ENCODE measurements at regions not wholly inside any gene's neighbourhood (a gene's known extent, or its start where the extent isn't known, plus 50 kb on each side); places are given as distances from the start of the nearest gene placed in this dataset.
"Not testable (repeated sequence)": the region's sequence is repeated elsewhere in the genome, so short reads cannot be mapped to it uniquely, and the experiment has no call there.

GRCh38 chr13:33659894-33660293 lies 158.1 kb upstream of the RFC3 start:
- Histone ChIP-seq H3K27ac (ENCODE audit: low read depth, low read length) (no peak overlapping the region), H3K9me3 (ENCODE audit: control insufficient read depth in 1 of 2, low read length in 2 of 2) (no peaks in the 10 kb centered on the region), H3K4me3 (ENCODE audit: low read length in 2 of 2) (no peak overlapping the region), H3K4me1 (ENCODE audit: insufficient read depth, low read length) (no peaks in the 10 kb centered on the region), H3K27me3 (ENCODE audit: insufficient read depth, low read length) (no peaks in the 10 kb centered on the region), H3K36me3 (ENCODE audit: insufficient read depth, low read length) (no peaks in the 10 kb centered on the region)
- Mint-ChIP-seq H3K9me3 (peaks cover 0 to 4% (median 0%) of the 10 kb centered on the region in 8 donors), H3K4me1 (no peaks in the 10 kb centered on the region), H3K36me3 (no peaks in the 10 kb centered on the region), H3K27ac (no peak overlapping the region), H3K27me3 (peaks cover 0 to 1% of the 10 kb centered on the region in 2 donors), H3K4me3 (no peak overlapping the region)
- POLR2A ChIA-PET (ENCODE audit: partially characterized antibody), result no interaction called here
- CTCF ChIA-PET (ENCODE audit: partially characterized antibody), result interaction anchor here (1.5 kb wide), 1 partner anchor 30 kb away, joined by 3 read pairs; no protein-coding TSS in a partner anchor
- no peak for DNase-seq
- intact Hi-C loops (cut with micrococcal nuclease), result no loop called here

GRCh38 chr13:33662392-33662791 lies 155.6 kb upstream of the RFC3 start:
- Mint-ChIP-seq H3K36me3 (no peaks in the 10 kb centered on the region), H3K9me3 (peaks cover 0 to 4% (median 0%) of the 10 kb centered on the region in 8 donors), H3K27ac (no peak overlapping the region), H3K4me3 (no peak overlapping the region), H3K27me3 (peaks cover 0 to 1% of the 10 kb centered on the region in 2 donors), H3K4me1 (peaks cover 3 to 5% (median 4%) of the 10 kb centered on the region in 4 donors)
- Histone ChIP-seq H3K4me3 (ENCODE audit: low read length in 2 of 2) (no peak overlapping the region), H3K9me3 (ENCODE audit: control insufficient read depth in 1 of 2, low read length in 2 of 2) (no peaks in the 10 kb centered on the region), H3K27me3 (ENCODE audit: insufficient read depth, low read length) (no peaks in the 10 kb centered on the region), H3K36me3 (ENCODE audit: insufficient read depth, low read length) (no peaks in the 10 kb centered on the region), H3K4me1 (ENCODE audit: insufficient read depth, low read length) (no peaks in the 10 kb centered on the region), H3K27ac (ENCODE audit: low read depth, low read length) (no peak overlapping the region)
- DNase-seq, result no peak
- CTCF ChIA-PET (ENCODE audit: partially characterized antibody), result no interaction called here
- POLR2A ChIA-PET (ENCODE audit: partially characterized antibody), result no interaction called here
- intact Hi-C loops (cut with micrococcal nuclease), result no loop called here

- DNase-seq, result no peak
- Histone ChIP-seq H3K36me3 (ENCODE audit: insufficient read depth, low read length) (no peaks in the 10 kb centered on the region), H3K9me3 (ENCODE audit: control insufficient read depth in 1 of 2, low read length in 2 of 2) (no peaks in the 10 kb centered on the region), H3K4me3 (ENCODE audit: low read length in 2 of 2) (no peak overlapping the region), H3K27ac (ENCODE audit: low read depth, low read length) (no peak overlapping the region), H3K4me1 (ENCODE audit: insufficient read depth, low read length) (no peaks in the 10 kb centered on the region), H3K27me3 (ENCODE audit: insufficient read depth, low read length) (no peaks in the 10 kb centered on the region)
- peaks cover 0 to 4% (median 0%) of the 10 kb centered on the region in 8 donors for H3K9me3 Mint-ChIP-seq
- no peak overlapping the region for H3K27ac Mint-ChIP-seq
- intact Hi-C loops (cut with micrococcal nuclease), result no loop called here
- peaks cover 0 to under 1% of the 10 kb centered on the region in 2 donors for H3K27me3 Mint-ChIP-seq
- POLR2A ChIA-PET (ENCODE audit: partially characterized antibody), result no interaction called here
- CTCF ChIA-PET (ENCODE audit: partially characterized antibody), result no interaction called here
- H3K4me1 Mint-ChIP-seq, result peaks cover 7 to 9% (median 7%) of the 10 kb centered on the region in 4 donors
- H3K4me3 Mint-ChIP-seq, result no peak overlapping the region
- H3K36me3 Mint-ChIP-seq, result no peaks in the 10 kb centered on the region
Measured at GRCh38 chr13:33665626-33666175, 152.2 kb upstream of the RFC3 start.

- Histone ChIP-seq H3K27ac (ENCODE audit: low read depth, low read length) (no peak overlapping the region), H3K9me3 (ENCODE audit: control insufficient read depth in 1 of 2, low read length in 2 of 2) (no peaks in the 10 kb centered on the region), H3K36me3 (ENCODE audit: insufficient read depth, low read length) (no peaks in the 10 kb centered on the region), H3K4me3 (ENCODE audit: low read length in 2 of 2) (no peak overlapping the region), H3K27me3 (ENCODE audit: insufficient read depth, low read length) (no peaks in the 10 kb centered on the region), H3K4me1 (ENCODE audit: insufficient read depth, low read length) (no peaks in the 10 kb centered on the region)
- no peak overlapping the region for H3K27ac Mint-ChIP-seq
- peaks cover 8 to 18% (median 11%) of the 10 kb centered on the region in 4 donors for H3K4me1 Mint-ChIP-seq
- intact Hi-C loops (cut with micrococcal nuclease), result no loop called here
- no peaks in the 10 kb centered on the region for H3K9me3 Mint-ChIP-seq
- no peak overlapping the region for H3K4me3 Mint-ChIP-seq
- ChIA-PET POLR2A (ENCODE audit: partially characterized antibody) (no interaction called here), CTCF (ENCODE audit: partially characterized antibody) (no interaction called here)
- no peak for DNase-seq
- no peaks in the 10 kb centered on the region for H3K36me3 Mint-ChIP-seq
- H3K27me3 Mint-ChIP-seq, result no peaks in the 10 kb centered on the region
Measured at GRCh38 chr13:33671560-33671959, 146.4 kb upstream of the RFC3 start.

GRCh38 chr13:33672022-33672421 lies 145.9 kb upstream of the RFC3 start:
- H3K4me3 Mint-ChIP-seq; H3K36me3 ChIP-seq (ENCODE audit: insufficient read depth, low read length); H3K9me3 Mint-ChIP-seq; H3K27me3 ChIP-seq (ENCODE audit: insufficient read depth, low read length); DNase-seq; H3K4me1 ChIP-seq (ENCODE audit: insufficient read depth, low read length); H3K27me3 Mint-ChIP-seq; CTCF ChIA-PET (ENCODE audit: partially characterized antibody); H3K36me3 Mint-ChIP-seq; H3K9me3 ChIP-seq (ENCODE audit: control insufficient read depth in 1 of 2, low read length in 2 of 2); POLR2A ChIA-PET (ENCODE audit: partially characterized antibody); H3K27ac ChIP-seq (ENCODE audit: low read depth, low read length); intact Hi-C loops (cut with micrococcal nuclease); H3K4me3 ChIP-seq (ENCODE audit: low read length in 2 of 2): not testable (repeated sequence)
- peak overlapping the region in 1 of 7 donors; percentile 61 for H3K27ac Mint-ChIP-seq
- H3K4me1 Mint-ChIP-seq, result peaks cover 8 to 23% (median 13%) of the 10 kb centered on the region in 4 donors

GRCh38 chr13:33676045-33676989 lies 141.6 kb upstream of the RFC3 start:
- Mint-ChIP-seq H3K4me3 (peak overlapping the region in 3 of 8 donors; percentile 30 to 42 (median 39)), H3K36me3 (no peaks in the 10 kb centered on the region), H3K9me3 (no peaks in the 10 kb centered on the region), H3K27ac (peak overlapping the region in 4 of 7 donors; percentile 4 to 47 (median 16)), H3K27me3 (no peaks in the 10 kb centered on the region), H3K4me1 (peaks cover 15 to 38% (median 25%) of the 10 kb centered on the region in 4 donors)
- ChIA-PET POLR2A (ENCODE audit: partially characterized antibody) (no interaction called here), CTCF (ENCODE audit: partially characterized antibody) (interaction anchor here (1.6 kb wide), 1 partner anchor 47 kb away, joined by 5 read pairs; no protein-coding TSS in a partner anchor)
- Histone ChIP-seq H3K27me3 (ENCODE audit: insufficient read depth, low read length) (no peaks in the 10 kb centered on the region), H3K36me3 (ENCODE audit: insufficient read depth, low read length) (no peaks in the 10 kb centered on the region), H3K4me1 (ENCODE audit: insufficient read depth, low read length) (peaks cover 17% of the 10 kb centered on the region), H3K9me3 (ENCODE audit: control insufficient read depth in 1 of 2, low read length in 2 of 2) (no peaks in the 10 kb centered on the region), H3K4me3 (ENCODE audit: low read length in 2 of 2) (no peak overlapping the region), H3K27ac (ENCODE audit: low read depth, low read length) (no peak overlapping the region)
- DNase-seq, result no peak
- intact Hi-C loops (cut with micrococcal nuclease), result loop anchor here (5.0 kb wide), 1 partner anchor 134 kb away; no protein-coding TSS in a partner anchor

GRCh38 chr13:33677215-33677614 lies 140.7 kb upstream of the RFC3 start:
- Mint-ChIP-seq H3K27me3 (no peaks in the 10 kb centered on the region), H3K4me1 (peaks cover 15 to 40% (median 25%) of the 10 kb centered on the region in 4 donors), H3K36me3 (no peaks in the 10 kb centered on the region), H3K4me3 (no peak overlapping the region), H3K27ac (peak overlapping the region in 1 of 7 donors; percentile 39), H3K9me3 (no peaks in the 10 kb centered on the region)
- CTCF ChIA-PET (ENCODE audit: partially characterized antibody), result interaction anchor here (0.7 to 1.6 kb wide), 2 partner anchors 46 to 64 kb away, joined by 3 to 5 read pairs; no protein-coding TSS in a partner anchor
- no peak overlapping the region for H3K27ac ChIP-seq (ENCODE audit: low read depth, low read length)
- peaks cover 17% of the 10 kb centered on the region for H3K4me1 ChIP-seq (ENCODE audit: insufficient read depth, low read length)
- no peak for DNase-seq
- no peaks in the 10 kb centered on the region for H3K9me3 ChIP-seq (ENCODE audit: control insufficient read depth in 1 of 2, low read length in 2 of 2)
- H3K4me3 ChIP-seq (ENCODE audit: low read length in 2 of 2), result no peak overlapping the region
- intact Hi-C loops (cut with micrococcal nuclease), result loop anchor here (5.0 kb wide), 1 partner anchor 135 kb away; no protein-coding TSS in a partner anchor
- H3K27me3 ChIP-seq (ENCODE audit: insufficient read depth, low read length), result no peaks in the 10 kb centered on the region
- POLR2A ChIA-PET (ENCODE audit: partially characterized antibody), result no interaction called here
- H3K36me3 ChIP-seq (ENCODE audit: insufficient read depth, low read length), result no peaks in the 10 kb centered on the region

All from CD4-positive, alpha-beta memory T cell (primary cell).